Upper lobe of left lung (tissue), 6 donors: ENCODE measurements at regions not wholly inside any gene's neighbourhood (a gene's known extent, or its start where the extent isn't known, plus 50 kb on each side); places are given as distances from the start of the nearest gene placed in this dataset.

Experiments
- ATAC-seq, 2 donors: fragments of 200-7000 bp; cut with Tn5 transposase; one replicate each; pipeline ENCODE4 v1.9.1; 2022; ENCODE audit warnings: mild to moderate bottlenecking in 2 of 2, moderate library complexity in 2 of 2; ENCODE audit not compliant: low FRiP score in 2 of 2
- DNase-seq, 2 donors: peaks; one replicate each; pipeline ENCODE4 v3.0.0-alpha.2; 2019 to 2020
- H3K27ac ChIP-seq, 4 donors: fragments of 200-600 bp; sonication (generic); one replicate each; pipeline ENCODE4 v1.5.1; 2016 to 2019
- H3K27me3 ChIP-seq, 4 donors: fragments of 200-600 bp; sonication (generic); one replicate each; pipeline ENCODE4 v1.5.1; 2017 to 2019
- H3K36me3 ChIP-seq, 4 donors: fragments of 200-600 bp; sonication (generic); one replicate each; pipeline ENCODE4 v1.5.1; 2016 to 2019
- H3K4me1 ChIP-seq, 4 donors: fragments of 200-600 bp; sonication (generic); one replicate each; pipeline ENCODE4 v1.5.1; 2018 to 2019
- H3K4me3 ChIP-seq, 4 donors: fragments of 200-600 bp; sonication (generic); one replicate each; pipeline ENCODE4 v1.5.1; 2017 to 2019; ENCODE audit warnings: mild to moderate bottlenecking in 2 of 4, moderate library complexity in 1 of 4
- H3K9me3 ChIP-seq, 4 donors: fragments of 200-600 bp; sonication (generic); one replicate each; pipeline ENCODE4 v1.5.1; 2018 to 2019
- EP300 ChIP-seq, 4 donors: sonication (generic); formaldehyde crosslinking; IDR thresholded peaks; one replicate each; pipeline ENCODE4 v1.5.1; 2017; ENCODE audit warnings: antibody characterized with exemption in 4 of 4, control low read depth in 2 of 4
- POLR2A ChIP-seq, 4 donors: fragments of 450-650 bp; IDR thresholded peaks; one replicate each; pipeline ENCODE4 v1.5.1; 2016 to 2017; ENCODE audit warnings: antibody characterized with exemption in 4 of 4, mild to moderate bottlenecking in 2 of 4
- POLR2AphosphoS5 ChIP-seq, 2 donors: sonication (generic); formaldehyde crosslinking; IDR thresholded peaks; one replicate each; pipeline ENCODE4 v1.5.1; 2017; ENCODE audit warnings: antibody characterized with exemption in 2 of 2
- WGBS, 2 donors: methylation state at CpG; one replicate each; pipeline ENCODE4 v1.1.5; 2017 to 2018; 5-methylcytosine and 5-hydroxymethylcytosine counted together
- TF ChIP-seq, protein P1 (sequence below), 6 experiments: fragments of 450-650 bp in 4 of 6; fragments of 200-600 bp in 2 of 6; sonication (generic) in 2 of 6; IDR thresholded peaks; one replicate each; pipeline ENCODE4 v1.5.1; 2016 to 2019; ENCODE audit warnings: antibody characterized with exemption in 6 of 6
- donor health status: DM: no; HTN: no; CAD: no; lungs with moderate emphysema.
- donor health status: DM: no; HTN: yes; CAD: no; lungs with severe emphysema.

DNA sequence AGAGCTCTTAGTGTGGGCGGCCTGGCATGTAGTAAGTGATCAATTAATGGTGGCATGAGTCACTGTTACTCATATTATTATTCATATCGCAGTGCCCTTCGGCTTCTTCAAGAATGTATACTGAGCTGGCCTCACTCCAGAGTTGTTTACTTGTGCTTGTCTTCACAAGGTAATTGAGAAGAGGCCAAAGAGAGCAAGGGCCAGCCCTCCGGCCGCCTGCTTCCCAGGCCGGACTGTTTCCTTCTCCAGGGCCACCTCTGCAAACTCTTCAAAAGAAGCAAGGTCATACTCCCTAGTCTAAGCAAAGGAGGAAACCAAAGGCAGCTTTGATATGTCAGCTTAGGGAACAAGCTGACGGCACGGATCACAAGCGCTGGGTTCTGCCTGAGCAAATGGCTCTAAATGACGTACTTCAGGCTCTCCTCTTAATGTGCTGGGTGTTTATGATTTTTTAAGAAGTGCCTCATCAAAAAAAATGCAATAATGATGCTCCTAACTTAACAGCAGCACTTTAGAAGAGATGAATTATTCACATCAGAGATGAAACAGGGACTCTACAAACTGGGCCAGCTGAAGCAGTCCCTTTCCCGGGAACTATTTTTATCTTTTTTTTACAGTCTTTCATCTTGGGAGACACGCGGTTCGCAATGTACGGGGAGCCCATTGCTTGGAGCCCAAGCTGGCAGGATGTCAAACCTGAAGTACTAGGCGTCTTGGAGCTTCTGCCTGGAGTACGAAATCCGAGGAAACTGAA is 65.6 kb upstream of the DLK1 start:
- no peak for DNase-seq
- peaks cover 0 to 9% (median 2%) of the 10 kb centered on the region in 4 donors for H3K4me1 ChIP-seq
- no peak overlapping the region for H3K27ac ChIP-seq
- no peaks in the 10 kb centered on the region for H3K36me3 ChIP-seq
- no peaks in the 10 kb centered on the region for H3K9me3 ChIP-seq
- no peaks in the 10 kb centered on the region for H3K27me3 ChIP-seq
- 65 to 75% methylated on average over 18 of the region's 18 CpGs for WGBS, 2 donors
- TF ChIP-seq POLR2AphosphoS5 (IDR thresholded peaks at IDR 0.05) (no peak), POLR2A (IDR thresholded peaks at IDR 0.05) (no peak), EP300 (IDR thresholded peaks at IDR 0.05) (no peak)
- TF ChIP-seq, protein P1, sequence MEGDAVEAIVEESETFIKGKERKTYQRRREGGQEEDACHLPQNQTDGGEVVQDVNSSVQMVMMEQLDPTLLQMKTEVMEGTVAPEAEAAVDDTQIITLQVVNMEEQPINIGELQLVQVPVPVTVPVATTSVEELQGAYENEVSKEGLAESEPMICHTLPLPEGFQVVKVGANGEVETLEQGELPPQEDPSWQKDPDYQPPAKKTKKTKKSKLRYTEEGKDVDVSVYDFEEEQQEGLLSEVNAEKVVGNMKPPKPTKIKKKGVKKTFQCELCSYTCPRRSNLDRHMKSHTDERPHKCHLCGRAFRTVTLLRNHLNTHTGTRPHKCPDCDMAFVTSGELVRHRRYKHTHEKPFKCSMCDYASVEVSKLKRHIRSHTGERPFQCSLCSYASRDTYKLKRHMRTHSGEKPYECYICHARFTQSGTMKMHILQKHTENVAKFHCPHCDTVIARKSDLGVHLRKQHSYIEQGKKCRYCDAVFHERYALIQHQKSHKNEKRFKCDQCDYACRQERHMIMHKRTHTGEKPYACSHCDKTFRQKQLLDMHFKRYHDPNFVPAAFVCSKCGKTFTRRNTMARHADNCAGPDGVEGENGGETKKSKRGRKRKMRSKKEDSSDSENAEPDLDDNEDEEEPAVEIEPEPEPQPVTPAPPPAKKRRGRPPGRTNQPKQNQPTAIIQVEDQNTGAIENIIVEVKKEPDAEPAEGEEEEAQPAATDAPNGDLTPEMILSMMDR (IDR thresholded peaks at IDR 0.05), result no peak
- no peak for ATAC-seq
- no peak overlapping the region for H3K4me3 ChIP-seq

DNA sequence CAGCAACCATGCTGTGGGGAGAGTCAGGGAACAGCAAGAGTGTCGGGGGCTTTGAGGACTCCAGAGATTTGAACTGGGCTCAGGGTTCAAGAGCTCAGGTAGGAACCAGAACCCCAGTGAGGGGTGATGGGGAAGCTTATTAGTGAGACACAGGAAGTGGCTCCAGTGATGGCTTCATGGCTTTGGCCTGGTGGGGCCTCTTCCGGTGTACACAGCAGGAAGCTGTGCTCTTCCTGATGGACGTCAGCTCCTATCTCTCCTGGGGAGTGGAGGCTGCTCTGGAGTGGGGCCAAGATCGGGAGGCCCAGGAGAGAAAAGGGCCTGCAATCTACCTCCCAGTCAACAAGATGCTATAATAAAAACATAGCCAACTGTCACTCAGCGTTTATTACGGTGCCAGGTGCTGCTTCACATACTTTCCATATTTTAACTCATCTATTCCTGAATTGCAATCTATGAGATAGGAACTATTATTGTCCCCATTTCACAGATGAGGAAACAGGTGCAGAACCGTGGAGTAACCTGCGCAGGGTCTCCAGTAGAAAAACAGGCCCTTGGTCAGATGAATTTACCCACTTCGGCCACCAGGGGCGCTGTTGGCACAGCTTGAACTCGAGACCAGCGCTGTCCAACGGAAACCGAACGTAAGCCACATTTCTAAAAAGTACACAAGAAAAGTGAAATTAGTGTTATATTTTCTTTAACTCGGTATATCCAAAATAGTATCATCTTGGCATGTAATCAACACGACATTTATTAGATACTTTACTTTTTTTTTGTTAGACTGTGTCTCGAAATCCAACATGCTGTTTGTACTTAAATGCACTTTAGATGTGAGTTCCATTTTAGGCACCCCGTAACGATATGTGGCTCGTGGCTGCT is 63.6 kb upstream of the DLK1 start:
- no peaks in the 10 kb centered on the region for H3K36me3 ChIP-seq
- H3K27me3 ChIP-seq, result no peaks in the 10 kb centered on the region
- DNase-seq, result peak in 1 of 2 donors; percentile 68
- TF ChIP-seq POLR2A (IDR thresholded peaks at IDR 0.05), result no peak
- TF ChIP-seq, protein P1 (IDR thresholded peaks at IDR 0.05), result peak; percentile 73 to 96 (median 78)
- TF ChIP-seq POLR2AphosphoS5 (IDR thresholded peaks at IDR 0.05), result no peak
- TF ChIP-seq EP300 (IDR thresholded peaks at IDR 0.05), result no peak
- H3K4me1 ChIP-seq, result peaks cover 0 to 9% (median 3%) of the 10 kb centered on the region in 4 donors
- H3K9me3 ChIP-seq, result no peaks in the 10 kb centered on the region
- 33 to 37% methylated on average over 20 to 21 of the region's 21 CpGs for whole genome bisulfite sequencing, 2 donors
- H3K4me3 ChIP-seq, result no peak overlapping the region
- ATAC-seq, result peak in 1 of 2 donors; percentile 61
- H3K27ac ChIP-seq, result no peak overlapping the region

DNA sequence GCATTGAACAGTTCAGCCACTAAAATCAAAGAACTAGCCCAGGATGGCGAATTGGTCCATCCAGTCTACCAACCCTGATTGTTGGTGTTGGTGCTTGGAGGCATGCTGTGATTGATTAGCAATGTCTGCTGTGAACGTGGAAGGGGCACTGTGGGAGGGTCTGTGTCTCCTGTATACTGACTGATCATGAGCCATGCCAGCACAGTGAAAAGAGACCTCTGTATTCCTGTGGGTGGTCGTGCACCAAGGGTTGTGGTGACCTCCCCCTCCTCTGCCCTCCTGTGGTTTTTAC is 63.0 kb upstream of the DLK1 start:
- 66 to 68% methylated on average over 3 of the region's 3 CpGs for WGBS, 2 donors
- TF ChIP-seq, protein P1 (IDR thresholded peaks at IDR 0.05), result no peak
- TF ChIP-seq POLR2A (IDR thresholded peaks at IDR 0.05) (no peak), POLR2AphosphoS5 (IDR thresholded peaks at IDR 0.05) (no peak), EP300 (IDR thresholded peaks at IDR 0.05) (no peak)

DNA sequence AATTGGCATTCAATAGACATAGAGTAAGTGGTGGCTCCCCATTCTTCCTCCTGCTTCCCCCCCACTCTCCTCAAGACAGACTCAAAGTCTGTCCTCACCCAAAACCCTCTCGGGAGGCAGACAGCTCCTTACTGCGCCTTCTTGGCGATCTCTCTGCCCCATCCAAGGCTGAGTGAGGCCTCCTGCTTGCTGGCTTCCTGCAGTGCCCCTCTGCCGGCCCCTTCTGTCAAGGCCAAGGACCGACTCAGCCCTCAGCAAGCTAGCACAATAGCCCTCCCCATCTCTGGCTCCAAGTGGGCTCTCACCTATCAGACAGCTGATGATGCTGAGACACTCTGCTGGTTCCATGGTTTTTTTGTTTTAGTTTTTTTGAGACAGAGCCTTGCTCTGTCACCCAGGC is 62.5 kb upstream of the DLK1 start:
- no peak overlapping the region for H3K27ac ChIP-seq
- ATAC-seq, result no peak

More for the DNA sequence above, 63.0 kb upstream of the DLK1 start:
- Histone ChIP-seq H3K4me1 (peaks cover under 1 to 14% (median 9%) of the 10 kb centered on the region in 4 donors), H3K4me3 (no peak overlapping the region), H3K27me3 (no peaks in the 10 kb centered on the region), H3K36me3 (no peaks in the 10 kb centered on the region), H3K9me3 (no peaks in the 10 kb centered on the region), H3K27ac (no peak overlapping the region)
- DNase-seq (no peak), ATAC-seq (no peak)

More for the DNA sequence above, 62.5 kb upstream of the DLK1 start:
- H3K4me1 ChIP-seq, result peaks cover 5 to 19% (median 14%) of the 10 kb centered on the region in 4 donors
- 68 to 69% methylated on average over 5 of the region's 5 CpGs for WGBS, 2 donors
- TF ChIP-seq, protein P1 (IDR thresholded peaks at IDR 0.05), result no peak
- TF ChIP-seq EP300 (IDR thresholded peaks at IDR 0.05) (no peak), POLR2A (IDR thresholded peaks at IDR 0.05) (no peak), POLR2AphosphoS5 (IDR thresholded peaks at IDR 0.05) (no peak)
- no peak overlapping the region for H3K4me3 ChIP-seq
- no peaks in the 10 kb centered on the region for H3K36me3 ChIP-seq
- no peaks in the 10 kb centered on the region for H3K27me3 ChIP-seq
- H3K9me3 ChIP-seq, result no peaks in the 10 kb centered on the region
- DNase-seq, result no peak
